B cell (primary cell): ENCODE measurements at regions not wholly inside any gene's neighbourhood (a gene's known extent, or its start where the extent isn't known, plus 50 kb on each side); places are given as distances from the start of the nearest gene placed in this dataset.
"Not testable (repeated sequence)": the region's sequence is repeated elsewhere in the genome, so short reads cannot be mapped to it uniquely, and the experiment has no call there.

Experiments
- ATAC-seq: fragments of 200-7000 bp; cut with Tn5 transposase; one replicate; pipeline ENCODE4 v1.10.0; 2021; ENCODE audit warnings: low read depth, mild to moderate bottlenecking, moderate number of reproducible peaks, moderate library complexity
- CTCF ChIA-PET: fragments of 350-600 bp; sonication (Branson Sonifier 250); formaldehyde crosslinking; loops from one replicate; lab custom pipeline; 2021; ENCODE audit warnings: antibody characterized with exemption, inconsistent platforms; lab: Charles Lee
- POLR2A ChIA-PET: fragments of 350-600 bp; sonication (Branson Sonifier 250); formaldehyde crosslinking; loops from one replicate; lab custom pipeline; 2021; ENCODE audit warnings: antibody characterized with exemption; lab: Charles Lee
- DNase-seq: peaks from one replicate; pipeline ENCODE4 v3.0.0; 2013
- H2AFZ ChIP-seq: 2 replicates; pipeline ENCODE4 v1.6.1; 2012; ENCODE audit warnings: mild to moderate bottlenecking, low read depth, low read length; ENCODE audit not compliant: insufficient read depth, poor library complexity, severe bottlenecking
- H3K27ac ChIP-seq, 2 donors: 1 replicate in 1 of 2; 2 replicates in 1 of 2; pipeline ENCODE4 v1.5.1; 2012 to 2013; ENCODE audit warnings: low read length in 2 of 2, mild to moderate bottlenecking in 2 of 2, moderate library complexity in 1 of 2
- H3K27me3 ChIP-seq, 4 experiments: fragments of 200-600 bp in 1 of 4; sonication (generic) in 1 of 4; replicated peaks in 1 of 4; 1 replicate in 2 of 4; 2 replicates in 2 of 4; pipeline versions ENCODE4 v1.6.1 to v1.7.0; 2013 to 2016; ENCODE audit warnings: low read length in 3 of 4, mild to moderate bottlenecking in 2 of 4, mixed read lengths in 1 of 4, moderate library complexity in 1 of 4; ENCODE audit not compliant: insufficient read depth in 4 of 4, control insufficient read depth in 3 of 4; ENCODE audit errors: control extremely low read depth in 1 of 4
- H3K36me3 ChIP-seq, 2 experiments: replicated peaks in 1 of 2; 1 replicate in 1 of 2; 2 replicates in 1 of 2; pipeline versions ENCODE4 v1.6.1 to v1.7.1; 2013; ENCODE audit warnings: low read length in 1 of 2; ENCODE audit not compliant: insufficient read depth in 2 of 2, control insufficient read depth in 1 of 2; ENCODE audit errors: control extremely low read depth in 1 of 2, extremely low read depth in 1 of 2
- H3K4me1 ChIP-seq, 2 donors: fragments of 200-600 bp in 1 of 2; sonication (generic) in 1 of 2; 1 replicate in 1 of 2; 2 replicates in 1 of 2; pipeline versions ENCODE4 v1.5.1 to v1.6.1; 2013 to 2017; ENCODE audit warnings: low read length in 2 of 2; ENCODE audit not compliant: control insufficient read depth in 2 of 2, insufficient read depth in 2 of 2
- H3K4me2 ChIP-seq: replicated peaks from 2 replicates; pipeline ENCODE3; 2012; ENCODE audit warnings: mild to moderate bottlenecking, low read depth, low read length; ENCODE audit not compliant: poor library complexity, severe bottlenecking
- H3K4me3 ChIP-seq, 5 experiments: fragments of 200-600 bp in 1 of 5; sonication (generic) in 1 of 5; 1 replicate in 3 of 5; 2 replicates in 2 of 5; pipeline versions ENCODE4 v1.5.1 to v1.7.0; 2011 to 2016; ENCODE audit warnings: low read length in 4 of 5, mild to moderate bottlenecking in 4 of 5, low read depth in 2 of 5, control low read depth in 1 of 5, moderate library complexity in 1 of 5; ENCODE audit not compliant: insufficient read depth in 1 of 5; ENCODE audit errors: control extremely low read depth in 1 of 5, extremely low read depth in 1 of 5
- H3K79me2 ChIP-seq: fragments of 200-600 bp; sonication (generic); one replicate; pipeline ENCODE4 v1.6.0; 2016; ENCODE audit warnings: low read length; ENCODE audit not compliant: control insufficient read depth, insufficient read depth
- H3K9ac ChIP-seq: fragments of 200-600 bp; sonication (generic); 2 replicates; pipeline ENCODE4 v1.6.1; 2017; ENCODE audit warnings: mild to moderate bottlenecking, low read length, moderate library complexity
- H3K9me3 ChIP-seq, 3 donors: one replicate each; pipeline versions ENCODE4 v1.6.1 to v1.7.1; 2013; ENCODE audit warnings: low read length in 2 of 3; ENCODE audit not compliant: control insufficient read depth in 2 of 3, insufficient read depth in 1 of 3; ENCODE audit errors: control extremely low read depth in 1 of 3
- H4K20me1 ChIP-seq: 2 replicates; pipeline ENCODE4 v1.6.0; 2012; ENCODE audit warnings: mild to moderate bottlenecking, low read length; ENCODE audit not compliant: insufficient read depth, control insufficient read depth, poor library complexity, severe bottlenecking
- H3K27ac Mint-ChIP-seq: one replicate; pipeline ENCODE4 v1.8.0; 2021; ENCODE audit warnings: mixed read lengths
- H3K27me3 Mint-ChIP-seq: one replicate; pipeline ENCODE4 v1.8.0; 2021; ENCODE audit warnings: mixed read lengths
- H3K4me1 Mint-ChIP-seq: one replicate; pipeline ENCODE4 v1.8.0; 2021; ENCODE audit warnings: mixed read lengths
- H3K4me3 Mint-ChIP-seq: one replicate; pipeline ENCODE4 v1.8.0; 2021; ENCODE audit warnings: mixed read lengths
- H3K9me3 Mint-ChIP-seq: one replicate; pipeline ENCODE4 v1.8.0; 2022; ENCODE audit warnings: mixed read lengths; ENCODE audit not compliant: insufficient read depth
- EZH2 ChIP-seq: IDR thresholded peaks from 2 replicates; pipeline ENCODE4 v1.6.1; 2012; ENCODE audit warnings: borderline replicate concordance, low read depth, mild to moderate bottlenecking, moderate library complexity, low read length; ENCODE audit not compliant: insufficient read depth, poor library complexity, severe bottlenecking
- WGBS: methylation state at CpG from one replicate; pipeline ENCODE4 v1.1.5; 2013; ENCODE audit warnings: missing lambda C conversion rate; ENCODE audit not compliant: insufficient coverage; 5-methylcytosine and 5-hydroxymethylcytosine counted together
- intact Hi-C: fragments of 100-400 bp; cut with micrococcal nuclease; formaldehyde crosslinking; loops from one replicate; pipeline ENCODE4 v1.10.0; 2022
- TF ChIP-seq, protein P1 (sequence below): fragments of 200-600 bp; IDR thresholded peaks from one replicate; pipeline ENCODE4 v1.8.0; 2022; ENCODE audit warnings: antibody characterized with exemption, mild to moderate bottlenecking

DNA sequence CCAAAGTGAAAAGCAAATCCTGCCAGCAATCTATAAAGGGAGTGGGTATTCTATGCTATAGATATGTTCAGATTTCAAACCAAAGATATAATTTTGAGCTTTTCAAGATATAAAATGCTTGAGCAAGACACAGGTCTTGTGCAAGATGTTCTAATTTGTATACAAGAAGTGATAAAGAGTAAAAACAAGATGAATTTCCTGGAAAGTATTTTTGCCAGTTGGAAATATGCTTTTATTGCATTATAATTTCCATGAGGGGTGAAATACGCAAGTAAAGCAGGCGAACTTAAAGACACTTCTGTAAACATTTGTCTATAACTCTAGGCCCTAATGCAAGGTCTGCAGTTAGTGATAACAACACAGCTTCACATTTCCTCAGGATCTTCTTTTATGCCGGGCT lies 640.5 kb downstream of the TMEM182 start:
- intact Hi-C loops: no loop called here
- Mint-ChIP-seq H3K4me3 (no peak overlapping the region), H3K4me1 (no peaks in the 10 kb centered on the region), H3K9me3 (no peaks in the 10 kb centered on the region), H3K27me3 (no peaks in the 10 kb centered on the region), H3K27ac (no peak overlapping the region)
- H3K9ac ChIP-seq: no peak overlapping the region
- no peak for TF ChIP-seq EZH2
- TF ChIP-seq, protein P1, sequence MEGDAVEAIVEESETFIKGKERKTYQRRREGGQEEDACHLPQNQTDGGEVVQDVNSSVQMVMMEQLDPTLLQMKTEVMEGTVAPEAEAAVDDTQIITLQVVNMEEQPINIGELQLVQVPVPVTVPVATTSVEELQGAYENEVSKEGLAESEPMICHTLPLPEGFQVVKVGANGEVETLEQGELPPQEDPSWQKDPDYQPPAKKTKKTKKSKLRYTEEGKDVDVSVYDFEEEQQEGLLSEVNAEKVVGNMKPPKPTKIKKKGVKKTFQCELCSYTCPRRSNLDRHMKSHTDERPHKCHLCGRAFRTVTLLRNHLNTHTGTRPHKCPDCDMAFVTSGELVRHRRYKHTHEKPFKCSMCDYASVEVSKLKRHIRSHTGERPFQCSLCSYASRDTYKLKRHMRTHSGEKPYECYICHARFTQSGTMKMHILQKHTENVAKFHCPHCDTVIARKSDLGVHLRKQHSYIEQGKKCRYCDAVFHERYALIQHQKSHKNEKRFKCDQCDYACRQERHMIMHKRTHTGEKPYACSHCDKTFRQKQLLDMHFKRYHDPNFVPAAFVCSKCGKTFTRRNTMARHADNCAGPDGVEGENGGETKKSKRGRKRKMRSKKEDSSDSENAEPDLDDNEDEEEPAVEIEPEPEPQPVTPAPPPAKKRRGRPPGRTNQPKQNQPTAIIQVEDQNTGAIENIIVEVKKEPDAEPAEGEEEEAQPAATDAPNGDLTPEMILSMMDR: no peak
- no peaks in the 10 kb centered on the region for H3K36me3 ChIP-seq
- ATAC-seq (no peak), DNase-seq (no peak)
- no peak overlapping the region for H3K27ac ChIP-seq
- H3K4me2 ChIP-seq: no peak overlapping the region
- H2AFZ ChIP-seq: no peak overlapping the region
- no peaks in the 10 kb centered on the region for H3K4me1 ChIP-seq
- ChIA-PET CTCF (no interaction called here), POLR2A (no interaction called here)
- no peaks in the 10 kb centered on the region for H3K9me3 ChIP-seq
- H4K20me1 ChIP-seq: no peaks in the 10 kb centered on the region
- WGBS: 90% methylated on average over 2 of the region's 3 CpGs
- H3K4me3 ChIP-seq: no peak overlapping the region
- no peaks in the 10 kb centered on the region for H3K27me3 ChIP-seq
- H3K79me2 ChIP-seq: no peaks in the 10 kb centered on the region

DNA sequence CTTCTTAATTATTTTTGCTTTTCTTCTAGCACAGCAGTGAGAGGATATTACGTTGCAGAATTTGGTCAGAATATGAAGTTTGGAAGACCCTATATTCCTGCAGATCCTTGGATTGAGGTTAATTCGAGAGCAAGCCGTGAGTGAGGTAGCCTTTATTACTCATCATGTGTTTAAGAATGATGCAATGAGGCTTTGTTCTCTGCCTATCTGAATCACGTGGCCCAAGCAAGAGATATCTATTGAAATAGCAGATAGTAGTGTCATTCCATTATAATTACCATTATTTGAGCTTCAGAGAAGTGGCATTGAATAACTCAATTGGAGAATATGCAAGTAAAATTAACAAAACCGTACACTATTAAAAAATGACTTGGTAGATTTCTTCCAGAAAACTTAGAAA lies 641.1 kb downstream of the TMEM182 start:
- Histone ChIP-seq H3K27ac (no peak overlapping the region), H2AFZ (no peak overlapping the region), H3K36me3 (no peaks in the 10 kb centered on the region), H3K79me2 (no peaks in the 10 kb centered on the region), H3K9ac (no peak overlapping the region), H4K20me1 (no peaks in the 10 kb centered on the region), H3K4me2 (no peak overlapping the region), H3K9me3 (no peaks in the 10 kb centered on the region), H3K4me1 (no peaks in the 10 kb centered on the region), H3K27me3 (no peaks in the 10 kb centered on the region), H3K4me3 (no peak overlapping the region)
- ChIA-PET CTCF (no interaction called here), POLR2A (no interaction called here)
- intact Hi-C loops: no loop called here
- DNase-seq (no peak), ATAC-seq (no peak)
- 100% methylated on average over 3 of the region's 5 CpGs for WGBS
- no peaks in the 10 kb centered on the region for H3K9me3 Mint-ChIP-seq
- TF ChIP-seq, protein P1: no peak
- no peak overlapping the region for H3K27ac Mint-ChIP-seq
- no peak overlapping the region for H3K4me3 Mint-ChIP-seq
- H3K4me1 Mint-ChIP-seq: no peaks in the 10 kb centered on the region
- no peaks in the 10 kb centered on the region for H3K27me3 Mint-ChIP-seq

DNA sequence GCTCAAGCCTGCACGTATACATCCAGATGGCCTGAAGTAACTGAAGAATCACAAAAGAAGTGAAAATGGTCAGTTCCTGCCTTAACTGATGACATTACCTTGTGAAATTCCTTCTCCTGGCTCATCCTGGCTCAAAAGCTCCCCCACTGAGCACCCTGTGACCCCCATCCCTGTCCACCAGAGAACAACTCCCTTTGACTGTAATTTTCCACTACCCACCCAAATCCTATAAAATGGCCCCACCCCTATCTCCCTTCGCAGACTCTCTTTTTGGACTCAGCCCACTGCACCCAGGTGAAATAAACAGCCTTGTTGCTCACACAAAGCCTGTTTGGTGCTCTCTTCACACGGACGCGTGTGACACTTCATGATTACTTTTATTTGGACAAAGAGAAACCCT lies 641.6 kb downstream of the TMEM182 start:
- ATAC-seq, H3K27me3 ChIP-seq, H3K4me1 ChIP-seq, H3K27ac ChIP-seq, H3K9me3 Mint-ChIP-seq, H3K9me3 ChIP-seq, H3K36me3 ChIP-seq, H3K4me3 ChIP-seq, CTCF ChIA-PET, POLR2A ChIA-PET, H3K4me1 Mint-ChIP-seq, H3K27ac Mint-ChIP-seq, DNase-seq, H3K4me2 ChIP-seq, H3K4me3 Mint-ChIP-seq, H3K79me2 ChIP-seq, H4K20me1 ChIP-seq, H3K27me3 Mint-ChIP-seq, intact Hi-C loops, H2AFZ ChIP-seq, H3K9ac ChIP-seq: not testable (repeated sequence)
- 83% methylated on average over 2 of the region's 5 CpGs for WGBS
